K562 (cell line): ENCODE measurements at regions not wholly inside any gene's neighbourhood (a gene's known extent, or its start where the extent isn't known, plus 50 kb on each side); places are given as distances from the start of the nearest gene placed in this dataset.

Experiments used
- ATAC-seq: fragments of 200-7000 bp; cut with Tn5 transposase; 3 replicates; pipeline ENCODE4 v1.9.1; 2020; ENCODE audit warnings: moderate library complexity
- BruUV-seq: library from RNA; stranded (reverse); fragments of 400-500 nt; replicated peaks from 2 replicates; lab custom pipeline; 2021; lab: Mats Ljungman, UMichigan
- CTCF ChIA-PET: fragments of 300-600 bp; formaldehyde crosslinking; extraction: SDS; loops from one replicate; lab custom pipeline; 2021; ENCODE audit warnings: low intra/inter-chr PET ratio; lab: Yijun Ruan, JAX
- POLR2A ChIA-PET: fragments of 300-600, 350-650 bp; sonication (Branson Sonifier 250); formaldehyde crosslinking; extraction: SDS; loops from one replicate; lab custom pipeline; 2021; ENCODE audit warnings: antibody characterized with exemption, inconsistent platforms; lab: Yijun Ruan, JAX
- DNase-seq, 4 experiments: peaks; one replicate each; pipeline versions ENCODE4 v3.0.0 to v3.0.0-alpha.2; 2011 to 2018; ENCODE audit warnings: low spot score in 3 of 4, mixed read lengths in 3 of 4; ENCODE audit errors: extremely low read depth in 1 of 4
- FAIRE-seq: peaks from 2 replicates; lab custom pipeline; 2011; peaks lifted over from hg19 to GRCh38; lab: Jason Lieb, UNC
- H2AFZ ChIP-seq: 2 replicates; pipeline ENCODE4 v1.6.0; 2011; ENCODE audit warnings: low read depth, low read length, control low read depth, inconsistent platforms
- H3K27ac ChIP-seq: fragments of 200-600 bp; 3 replicates; pipeline ENCODE4 v1.8.0; 2011; ENCODE audit warnings: low read depth, mild to moderate bottlenecking, control low read depth, inconsistent platforms, low read length, moderate library complexity, mixed read lengths; ENCODE audit errors: extremely low read depth
- H3K27me3 ChIP-seq, 2 experiments: fragments of 300-600 bp in 1 of 2; 2 replicates in 1 of 2; 3 replicates in 1 of 2; pipeline versions ENCODE4 v1.6.0 to v1.8.0; 2011; ENCODE audit warnings: inconsistent platforms in 2 of 2, low read length in 2 of 2, mild to moderate bottlenecking in 1 of 2, mixed read lengths in 1 of 2, moderate library complexity in 1 of 2; ENCODE audit not compliant: control insufficient read depth in 2 of 2, insufficient read depth in 2 of 2
- H3K36me3 ChIP-seq: fragments of 300-600 bp; 3 replicates; pipeline ENCODE4 v1.8.0; 2011; ENCODE audit warnings: mild to moderate bottlenecking, low read length, inconsistent platforms; ENCODE audit not compliant: control insufficient read depth, insufficient read depth
- H3K4me1 ChIP-seq, 2 experiments: fragments of 200-600 bp in 1 of 2; replicated peaks in 1 of 2; 2 replicates in 1 of 2; 3 replicates in 1 of 2; pipeline versions ENCODE4 v1.5.1 to v1.8.0; 2011; ENCODE audit warnings: inconsistent platforms in 2 of 2, low read length in 2 of 2, mild to moderate bottlenecking in 1 of 2, mixed read lengths in 1 of 2, moderate library complexity in 1 of 2; ENCODE audit not compliant: control insufficient read depth in 2 of 2, insufficient read depth in 2 of 2
- H3K4me2 ChIP-seq: 2 replicates; pipeline ENCODE4 v1.6.1; 2011; ENCODE audit warnings: low read length, control low read depth, inconsistent platforms, mixed read lengths; ENCODE audit not compliant: insufficient read depth
- H3K4me3 ChIP-seq: fragments of 200-600 bp; sonication (generic), shearing (Covaris generic); 2 replicates; pipeline ENCODE4 v1.5.1; 2016; ENCODE audit warnings: control low read depth, inconsistent platforms
- H3K79me2 ChIP-seq: fragments of 200-600 bp; 3 replicates; pipeline ENCODE4 v1.8.0; 2011; ENCODE audit warnings: low read length, inconsistent platforms; ENCODE audit not compliant: control insufficient read depth, insufficient read depth
- H3K9ac ChIP-seq, 2 experiments: 2 replicates each; pipeline versions ENCODE4 v1.6.0 to v1.6.1; 2011; ENCODE audit warnings: low read depth in 2 of 2, low read length in 2 of 2, control low read depth in 1 of 2, inconsistent platforms in 1 of 2, mild to moderate bottlenecking in 1 of 2, mixed read lengths in 1 of 2; ENCODE audit not compliant: insufficient read depth in 1 of 2
- H3K9me1 ChIP-seq: one replicate; pipeline ENCODE4 v1.6.0; 2011; ENCODE audit warnings: inconsistent platforms, mild to moderate bottlenecking, low read length, moderate library complexity; ENCODE audit not compliant: control insufficient read depth, insufficient read depth
- H3K9me3 ChIP-seq: replicated peaks from 2 replicates; pipeline ENCODE4 v1.5.1; 2011; ENCODE audit warnings: low read depth, low read length, inconsistent platforms; ENCODE audit not compliant: control insufficient read depth, insufficient read depth
- H4K20me1 ChIP-seq: replicated peaks from 2 replicates; pipeline ENCODE4 v1.6.1; 2011; ENCODE audit warnings: low read length, inconsistent platforms, mixed read lengths; ENCODE audit not compliant: control insufficient read depth, insufficient read depth
- BACH1 ChIP-seq: fragments of 200-800 bp; sonication (Bioruptor generic); IDR thresholded peaks from 2 replicates; pipeline ENCODE4 v1.6.1; 2016; ENCODE audit warnings: missing genetic modification characterization, missing compliant biosample characterization
- BCOR ChIP-seq: fragments of 450-650 bp; IDR thresholded peaks from 2 replicates; pipeline ENCODE4 v1.6.1; 2016
- BMI1 ChIP-seq: fragments of 150-350 bp; IDR thresholded peaks from 2 replicates; pipeline ENCODE4 v1.6.1; 2014; ENCODE audit warnings: low read length
- CEBPB ChIP-seq: fragments of 450-650 bp; IDR thresholded peaks from 2 replicates; pipeline ENCODE4 v1.6.1; 2016; ENCODE audit warnings: missing genetic modification characterization, missing compliant biosample characterization
- JUND ChIP-seq, 2 experiments: IDR thresholded peaks; 2 replicates in 1 of 2; 3 replicates in 1 of 2; pipeline ENCODE4 v1.6.1; 2011; ENCODE audit warnings: borderline replicate concordance in 2 of 2, low read depth in 2 of 2, low read length in 2 of 2, improper control_type of control experiment in 1 of 2, missing biosample characterization in 1 of 2, missing genetic modification characterization in 1 of 2, missing genetic modification reagents in 1 of 2
- MTA1 ChIP-seq: fragments of 450-650 bp; IDR thresholded peaks from 2 replicates; pipeline ENCODE4 v1.6.1; 2017; ENCODE audit warnings: borderline replicate concordance
- TGIF2 ChIP-seq: sonication (generic); formaldehyde crosslinking; IDR thresholded peaks from 2 replicates; pipeline ENCODE4 v1.8.1; 2022; ENCODE audit warnings: mild to moderate bottlenecking, missing genetic modification reagents, moderate library complexity
- TRIM25 ChIP-seq: fragments of 450-650 bp; IDR thresholded peaks from 2 replicates; pipeline ENCODE4 v1.7.0; 2016; ENCODE audit warnings: borderline replicate concordance
- ZBTB49 ChIP-seq: sonication (generic); formaldehyde crosslinking; IDR thresholded peaks from 2 replicates; pipeline ENCODE4 v1.8.0; 2022; ENCODE audit warnings: missing genetic modification reagents, mild to moderate bottlenecking, borderline replicate concordance
- ZC3H11A ChIP-seq: IDR thresholded peaks from 2 replicates; pipeline ENCODE4 v1.6.1; 2012; ENCODE audit warnings: low read depth, low read length, improper control_type of control experiment
- ZFP36 ChIP-seq: fragments of 150-350 bp; IDR thresholded peaks from 2 replicates; pipeline ENCODE4 v1.6.1; 2018; ENCODE audit warnings: low read length, low read depth; ENCODE audit not compliant: partially characterized antibody
- ZFX ChIP-seq: sonication (generic); formaldehyde crosslinking; IDR thresholded peaks from 2 replicates; pipeline ENCODE4 v1.8.0; 2022; ENCODE audit warnings: mild to moderate bottlenecking, missing genetic modification reagents, moderate library complexity
- ZNF140 ChIP-seq: fragments of 250-450 bp; sonication (Bioruptor Pico); IDR thresholded peaks from 2 replicates; pipeline ENCODE4 v1.8.0; 2021; ENCODE audit warnings: moderate library complexity, mild to moderate bottlenecking, inconsistent platforms
- ZNF224 ChIP-seq: sonication (generic); formaldehyde crosslinking; IDR thresholded peaks from 2 replicates; pipeline ENCODE4 v1.8.0; 2022; ENCODE audit warnings: mild to moderate bottlenecking, missing genetic modification reagents
- WGBS: fragments of 100-300 bp; shearing (Covaris generic); methylation state at CpG from one replicate; pipeline ENCODE4 v1.1.6; 2016; ENCODE audit warnings: low coverage, mixed read lengths; ENCODE audit not compliant: insufficient coverage; ENCODE audit errors: missing lambda C conversion rate; 5-methylcytosine and 5-hydroxymethylcytosine counted together
- in situ Hi-C: fragments of 300-500 bp; cut with MboI; formaldehyde crosslinking; loops from 4 replicates; pipeline ENCODE4 v1.15.0; 2018; ENCODE audit warnings: inconsistent platforms, mixed read lengths
- intact Hi-C: fragments of 100-400 bp; cut with micrococcal nuclease; formaldehyde crosslinking; loops from 2 replicates; pipeline ENCODE4 v1.14.2; 2022
- TF ChIP-seq, protein P1 (sequence below): fragments of 250-450 bp; sonication (Bioruptor Pico); IDR thresholded peaks from 2 replicates; pipeline ENCODE4 v1.6.1; 2021; ENCODE audit warnings: mild to moderate bottlenecking

DNA sequence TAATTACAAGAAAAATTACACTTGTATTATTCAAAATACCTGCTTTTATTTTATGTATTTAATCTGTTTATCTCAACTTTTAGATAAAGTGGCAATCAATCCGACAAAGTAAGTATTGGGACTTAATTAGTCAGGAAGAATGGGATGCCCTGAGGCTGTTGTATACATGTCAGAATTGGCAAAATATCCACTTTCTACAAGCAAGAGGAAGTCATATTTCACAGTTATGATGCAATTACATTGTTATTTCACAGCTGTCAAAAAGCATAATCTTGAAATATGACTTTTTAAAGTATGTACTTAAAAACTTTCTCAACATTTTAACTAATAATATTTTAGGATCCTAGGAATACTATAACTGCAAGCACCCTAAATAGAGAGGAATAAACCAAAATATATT, 357.1 kb upstream of the MGAT4C start:
- H3K4me2 ChIP-seq: no peak overlapping the region
- H3K27ac ChIP-seq: no peak overlapping the region
- H3K36me3 ChIP-seq: no peaks in the 10 kb centered on the region
- H3K9me1 ChIP-seq: no peaks in the 10 kb centered on the region
- no peaks in the 10 kb centered on the region for H3K9me3 ChIP-seq
- POLR2A ChIA-PET: no interaction called here
- DNase-seq: no peak
- H2AFZ ChIP-seq: no peak overlapping the region
- WGBS: 0% methylated on average over 1 of the region's 1 CpG
- H3K27me3 ChIP-seq: no peaks in the 10 kb centered on the region
- in situ Hi-C loops (no loop called here), intact Hi-C loops (no loop called here)
- no peaks in the 10 kb centered on the region for H4K20me1 ChIP-seq
- TF ChIP-seq ZC3H11A (no peak), BCOR (no peak), ZNF140 (CRISPR knock-in tag) (no peak), BMI1 (no peak), JUND (IDR thresholded peaks at IDR 0.05; ENCODE audit: borderline replicate concordance, low read depth, low read length) (no peak), JUND (tag; IDR thresholded peaks at IDR 0.05; ENCODE audit: borderline replicate concordance, low read depth, low read length) (no peak), ZFP36 (no peak), BACH1 (tag) (no peak), MTA1 (no peak), ZBTB49 (no peak), ZNF224 (CRISPR knock-in tag) (no peak), TGIF2 (no peak), ZFX (no peak), TRIM25 (no peak), CEBPB (no peak)
- TF ChIP-seq, protein P1, sequence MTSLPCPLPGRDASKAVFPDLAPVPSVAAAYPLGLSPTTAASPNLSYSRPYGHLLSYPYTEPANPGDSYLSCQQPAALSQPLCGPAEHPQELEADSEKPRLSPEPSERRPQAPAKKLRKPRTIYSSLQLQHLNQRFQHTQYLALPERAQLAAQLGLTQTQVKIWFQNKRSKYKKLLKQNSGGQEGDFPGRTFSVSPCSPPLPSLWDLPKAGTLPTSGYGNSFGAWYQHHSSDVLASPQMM (CRISPR knock-in tag): no peak
- CTCF ChIA-PET: no interaction called here
- ATAC-seq: no peak
- H3K79me2 ChIP-seq: no peaks in the 10 kb centered on the region
- FAIRE-seq: no peak
- no peak overlapping the region for H3K9ac ChIP-seq
- H3K4me3 ChIP-seq: no peak overlapping the region
- no TSS peak for BruUV-seq
- H3K4me1 ChIP-seq: no peaks in the 10 kb centered on the region
